Limb (tissue), 2 donors: ENCODE measurements at regions not wholly inside any gene's neighbourhood (a gene's known extent, or its start where the extent isn't known, plus 50 kb on each side); places are given as distances from the start of the nearest gene placed in this dataset.
"Not testable (repeated sequence)": the region's sequence is repeated elsewhere in the genome, so short reads cannot be mapped to it uniquely, and the experiment has no call there.

ENCODE experiments used
- DNase-seq, 2 donors: peaks; one replicate each; pipeline ENCODE4 v3.0.0-alpha.2; 2016; ENCODE audit errors: extremely low spot score in 2 of 2

DNA sequence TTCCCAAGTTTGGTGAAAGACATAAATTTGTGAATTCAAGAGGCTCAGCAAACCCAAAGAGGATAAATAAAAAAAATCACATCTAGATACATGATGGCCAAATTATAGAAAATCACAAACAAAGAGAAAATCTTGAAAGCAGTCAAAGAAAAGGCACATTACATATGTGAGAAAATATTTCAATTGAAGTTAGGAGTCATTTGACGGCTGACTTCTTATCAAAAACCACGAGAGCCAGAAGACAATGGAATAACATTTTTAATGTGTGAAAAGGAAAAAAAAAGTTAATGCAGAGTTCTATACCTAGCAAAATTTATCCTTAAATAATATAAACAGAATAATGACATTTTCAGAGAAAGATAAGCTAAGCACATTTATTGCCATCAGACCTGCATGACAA, 307.0 kb downstream of the C12orf75 start:
- no peak for DNase-seq

DNA sequence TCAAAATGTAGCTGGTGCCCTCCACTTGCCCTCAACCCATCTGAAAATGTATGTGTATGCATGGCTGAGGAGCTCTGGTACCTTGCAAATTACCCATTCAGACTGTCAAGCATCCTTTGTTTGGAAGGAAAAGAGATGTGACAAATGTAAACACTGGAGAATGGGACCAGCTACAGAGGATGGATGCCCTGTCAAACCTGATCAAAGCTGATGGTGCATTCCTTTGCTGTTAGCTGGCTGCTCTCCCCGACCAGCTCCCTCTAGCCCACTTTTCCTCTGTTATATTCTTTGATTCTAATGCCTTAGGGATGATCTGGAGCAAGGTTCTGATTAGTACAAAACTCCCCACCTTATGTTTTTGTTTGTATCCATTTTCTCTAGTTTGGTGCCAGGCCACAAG, 310.3 kb downstream of the C12orf75 start:
- DNase-seq: no peak

DNA sequence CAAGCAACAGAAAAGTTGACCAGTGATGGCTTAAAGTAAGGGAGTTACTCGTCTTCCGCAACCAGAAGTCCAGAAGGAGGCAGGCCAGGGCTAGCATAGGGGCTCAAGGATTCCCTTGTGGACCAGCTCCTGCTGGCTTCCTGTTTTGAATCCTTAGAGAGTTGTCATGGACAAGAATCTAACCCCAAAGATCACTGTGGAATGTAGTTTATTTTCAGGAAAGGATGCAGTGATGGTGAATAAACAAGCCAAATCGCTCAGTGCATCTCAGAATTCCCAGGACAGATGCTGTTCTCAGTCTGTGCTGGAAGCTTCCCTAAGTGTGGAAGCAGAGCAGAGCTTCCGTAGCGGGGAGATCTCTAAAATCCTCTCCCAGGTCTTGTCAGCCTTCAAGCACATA, 311.3 kb downstream of the C12orf75 start:
- no peak for DNase-seq

DNA sequence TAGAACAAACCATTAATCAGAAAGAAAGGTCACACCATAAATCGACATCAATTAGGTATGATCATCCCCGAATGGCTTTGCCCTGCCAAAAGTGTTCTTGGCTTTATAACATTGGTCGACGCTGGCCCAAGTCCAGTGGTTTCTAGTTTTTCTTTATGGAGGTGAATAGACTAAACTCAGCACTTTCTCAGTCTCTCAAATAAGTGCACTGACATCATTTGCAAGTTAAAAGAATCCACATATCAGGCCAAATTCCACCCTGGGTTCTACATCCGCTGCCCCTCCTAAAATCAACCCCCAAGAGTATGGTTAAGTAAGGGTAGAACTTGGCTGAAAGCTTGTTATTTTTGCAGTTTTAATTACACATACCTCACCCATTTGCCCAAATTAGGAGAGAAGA, 314.3 kb downstream of the C12orf75 start:
- peak in 1 of 2 donors; percentile 26 for DNase-seq

DNA sequence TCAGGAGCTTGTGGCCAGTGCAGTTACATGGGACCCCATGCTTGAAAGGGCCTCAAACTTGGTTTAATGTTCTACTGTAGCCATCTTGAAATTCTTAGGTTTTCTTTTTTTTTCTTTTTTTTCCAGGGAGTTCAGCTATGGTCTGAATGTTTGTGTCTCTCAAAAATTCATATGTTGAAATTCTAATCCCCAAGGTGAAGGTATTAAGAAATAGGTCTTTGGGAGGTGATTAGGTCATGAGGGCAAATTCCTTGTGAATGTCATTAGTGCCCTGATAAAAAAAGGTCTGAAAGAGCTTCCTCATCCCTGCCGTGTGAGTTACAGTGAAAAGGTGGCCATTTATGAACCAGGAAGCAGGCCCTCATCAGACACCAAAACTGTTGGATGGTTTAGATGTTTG, 324.1 kb downstream of the C12orf75 start:
- no peak for DNase-seq

DNA sequence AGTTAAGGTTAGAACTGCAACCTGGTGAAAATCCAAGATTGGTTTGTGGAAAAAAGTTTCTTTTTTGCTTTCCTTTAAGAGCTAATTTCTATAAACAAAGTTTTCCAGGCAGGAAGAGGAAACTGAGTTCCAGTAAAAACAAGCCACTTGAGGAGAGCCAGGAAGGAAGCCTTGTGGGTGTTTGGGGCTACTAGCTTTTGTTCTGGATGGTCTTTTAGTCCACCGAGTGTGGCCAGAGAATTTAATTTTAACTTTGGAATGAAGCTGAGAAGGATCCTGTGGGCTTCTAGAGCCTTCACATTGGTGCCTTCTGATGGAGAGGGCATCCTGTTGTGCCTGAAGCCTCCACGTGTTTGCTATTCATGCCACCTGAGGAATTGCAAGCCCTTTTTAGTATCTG, 327.9 kb downstream of the C12orf75 start:
- DNase-seq: no peak

DNA sequence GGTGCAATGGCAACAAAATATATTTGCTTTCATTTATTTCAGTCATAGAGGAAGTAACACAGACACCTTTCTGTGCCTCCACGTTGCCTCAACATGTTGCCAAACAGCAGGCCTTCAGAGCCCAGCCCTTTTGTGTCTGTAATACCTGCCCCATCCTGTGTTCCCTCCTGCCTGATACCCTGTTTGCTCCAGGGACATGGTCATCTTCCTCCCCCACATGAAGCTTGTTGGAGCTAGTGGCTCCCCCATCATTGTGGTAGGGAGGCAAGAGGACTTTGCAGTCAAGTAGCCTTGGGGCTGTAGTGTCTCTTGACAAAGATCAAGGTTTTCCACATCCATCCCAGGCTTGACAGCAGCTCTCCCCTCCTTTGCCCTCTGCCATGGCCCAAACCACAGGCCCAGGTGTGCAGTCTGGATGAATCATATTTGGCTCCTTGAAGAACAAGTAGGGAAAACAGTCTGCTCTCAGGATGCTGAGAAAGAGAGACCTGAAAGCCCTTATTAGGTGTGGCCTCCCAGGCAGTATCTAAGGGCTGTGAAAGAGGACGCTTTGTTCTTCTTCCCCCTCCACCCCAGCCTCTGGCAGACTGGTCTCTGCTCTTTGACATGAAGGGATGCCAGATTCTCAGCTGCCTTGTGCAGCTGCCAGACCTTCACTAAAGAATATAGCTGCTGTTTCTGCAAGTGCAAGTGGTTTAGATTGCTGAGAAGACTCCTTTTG, 329.0 kb downstream of the C12orf75 start:
- peak; percentile 50 to 58 for DNase-seq

DNA sequence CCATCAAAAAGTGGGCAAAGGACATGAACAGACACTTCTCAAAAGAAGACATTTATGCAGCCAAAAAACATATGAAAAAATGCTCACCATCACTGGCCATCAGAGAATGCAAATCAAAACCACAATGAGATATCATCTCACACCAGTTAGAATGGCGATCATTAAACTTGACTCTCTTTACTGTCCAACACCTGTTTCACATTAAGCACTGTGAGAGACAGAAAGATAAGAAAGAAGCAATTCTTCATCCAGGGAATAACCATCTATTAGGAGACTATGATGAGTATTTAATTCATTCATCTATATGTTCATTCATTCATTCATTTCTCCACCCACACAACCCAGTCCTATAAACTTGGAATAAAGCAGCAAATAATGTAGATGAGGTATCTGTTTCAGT, 334.3 kb downstream of the C12orf75 start:
- not testable (repeated sequence) for DNase-seq

DNA sequence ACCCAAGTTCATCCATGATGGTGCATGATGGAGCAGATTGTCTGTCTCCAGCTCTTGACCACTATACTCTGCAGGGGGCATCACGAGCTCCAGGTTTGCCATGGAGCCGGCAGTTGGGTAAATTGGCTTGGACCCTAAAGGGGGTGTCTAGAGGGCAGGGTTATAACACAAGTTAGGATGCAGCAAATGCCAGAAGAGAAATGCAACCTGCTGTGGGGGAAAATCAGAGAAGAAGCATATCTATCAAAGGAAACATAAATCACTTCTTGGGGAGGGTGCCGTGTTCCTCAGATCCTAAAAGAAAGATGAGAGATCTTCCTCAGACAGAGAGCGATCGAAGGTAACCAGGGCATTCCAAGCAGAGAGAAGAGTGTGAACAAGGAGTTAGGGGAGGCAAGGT, 334.9 kb downstream of the C12orf75 start:
- DNase-seq: no peak

DNA sequence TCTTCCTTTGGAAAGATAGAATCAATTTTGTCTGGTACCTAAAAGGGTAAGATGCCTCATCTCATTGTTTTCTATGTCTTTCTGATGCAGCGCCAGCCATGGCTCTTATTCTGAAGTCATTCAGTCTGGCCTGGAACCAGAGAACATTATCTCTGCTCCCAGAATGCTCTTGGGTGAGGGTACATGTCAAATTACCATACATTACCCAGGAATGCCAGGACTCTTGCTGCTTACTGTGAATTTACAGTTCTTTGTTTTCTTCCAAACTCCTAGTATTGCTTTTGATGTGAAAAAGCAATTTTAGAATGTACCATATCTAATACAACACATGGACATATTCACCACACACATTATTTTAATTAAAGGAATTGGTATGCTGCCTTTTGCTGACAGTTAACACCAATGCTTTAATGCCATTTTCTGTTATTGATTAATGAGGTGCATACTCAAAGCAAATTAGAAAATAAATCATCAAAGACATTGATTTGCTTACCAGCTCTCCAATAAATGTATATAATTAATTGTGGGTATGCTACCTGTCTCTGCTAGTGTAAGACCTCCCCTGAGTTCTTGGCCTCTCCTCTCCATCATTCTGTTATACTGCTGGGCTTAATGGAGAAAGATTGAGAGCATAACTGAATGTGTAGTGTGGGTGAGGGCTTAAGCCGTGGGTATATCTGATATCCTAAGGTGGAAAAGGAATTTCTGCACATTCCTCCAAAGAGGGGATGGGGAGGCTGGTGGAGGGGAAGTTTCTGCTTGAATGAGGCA, 337.7 kb downstream of the C12orf75 start:
- no peak for DNase-seq

DNA sequence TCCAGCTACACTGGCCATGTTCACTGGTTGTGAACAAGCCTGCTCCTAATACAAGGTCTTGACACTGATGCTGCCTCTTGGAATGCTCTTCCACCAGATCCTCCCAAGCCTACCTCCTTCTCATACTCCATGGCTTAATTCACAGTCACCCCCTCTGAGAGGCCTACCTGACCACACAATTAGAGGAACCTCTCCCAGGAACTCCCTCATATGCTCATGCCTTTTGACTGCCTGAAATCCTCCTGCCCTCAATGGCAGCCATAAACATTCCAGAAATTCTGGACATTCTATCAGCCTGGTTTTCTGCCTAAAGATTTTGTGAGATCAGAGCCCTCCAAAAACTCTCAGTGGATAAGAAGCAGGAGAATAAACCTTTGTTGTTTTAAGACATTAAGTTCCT, 340.2 kb downstream of the C12orf75 start:
- DNase-seq: no peak

DNA sequence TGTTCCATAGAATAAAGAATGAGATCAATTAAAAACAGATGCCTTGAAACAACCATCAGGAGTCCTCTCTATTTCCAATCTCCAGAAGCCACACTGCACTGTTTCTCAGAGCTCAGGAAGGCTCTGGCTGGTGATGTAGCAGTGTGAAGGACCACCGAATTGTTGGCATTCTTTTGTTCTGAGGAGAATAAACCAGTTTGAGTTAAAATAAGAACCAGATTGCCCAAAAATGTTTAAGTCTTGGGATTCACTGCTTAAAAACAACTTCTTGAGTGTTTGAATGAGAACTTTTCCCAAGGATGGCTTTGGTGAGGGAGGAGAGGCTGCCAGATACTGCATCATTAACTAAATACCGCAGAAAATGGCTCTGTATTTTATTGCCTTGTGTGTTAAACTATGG, 341.2 kb downstream of the C12orf75 start:
- DNase-seq: peak in 1 of 2 donors; percentile 44

DNA sequence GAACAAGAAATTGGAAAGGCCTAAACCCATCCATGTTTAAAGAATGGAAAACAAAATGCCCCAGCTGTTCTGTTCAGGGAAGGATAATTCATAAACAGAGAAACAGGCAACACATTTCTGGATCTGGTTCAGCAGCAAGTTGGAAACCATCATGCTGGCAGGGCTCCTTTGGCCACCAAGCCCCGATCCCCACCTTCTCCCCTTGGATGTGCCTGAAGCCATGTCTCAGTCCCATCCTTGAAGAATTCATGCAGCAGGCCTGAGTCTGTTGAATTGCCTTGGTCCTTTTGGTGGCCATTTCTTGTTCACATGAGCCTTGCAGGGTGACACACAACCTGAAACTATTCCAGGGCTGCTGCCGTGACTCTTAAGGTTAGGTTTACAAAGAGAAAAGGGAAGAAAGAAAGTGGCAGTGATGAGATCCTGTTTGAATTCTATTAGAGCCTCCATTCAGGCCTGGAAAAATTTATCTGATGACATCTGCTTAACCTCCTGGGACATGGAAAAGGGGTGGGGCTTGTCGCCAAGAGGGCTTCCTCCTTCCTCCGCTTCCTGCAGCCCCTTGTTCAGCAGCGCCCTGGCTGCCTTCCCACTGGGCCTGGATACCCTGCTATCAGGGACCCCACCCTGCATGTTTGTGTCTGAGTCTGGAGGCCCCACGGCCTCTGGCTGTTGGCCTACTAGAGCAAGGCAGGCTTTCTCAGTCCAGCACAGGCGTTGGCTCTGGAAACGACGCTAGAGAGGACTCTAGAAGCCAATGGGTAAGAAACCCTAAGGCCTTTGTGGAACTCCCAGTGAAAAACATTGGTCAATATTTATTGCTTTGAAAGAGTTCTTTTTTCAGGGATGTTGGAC, 341.9 kb downstream of the C12orf75 start:
- peak in 1 of 2 donors; percentile 25 for DNase-seq

DNA sequence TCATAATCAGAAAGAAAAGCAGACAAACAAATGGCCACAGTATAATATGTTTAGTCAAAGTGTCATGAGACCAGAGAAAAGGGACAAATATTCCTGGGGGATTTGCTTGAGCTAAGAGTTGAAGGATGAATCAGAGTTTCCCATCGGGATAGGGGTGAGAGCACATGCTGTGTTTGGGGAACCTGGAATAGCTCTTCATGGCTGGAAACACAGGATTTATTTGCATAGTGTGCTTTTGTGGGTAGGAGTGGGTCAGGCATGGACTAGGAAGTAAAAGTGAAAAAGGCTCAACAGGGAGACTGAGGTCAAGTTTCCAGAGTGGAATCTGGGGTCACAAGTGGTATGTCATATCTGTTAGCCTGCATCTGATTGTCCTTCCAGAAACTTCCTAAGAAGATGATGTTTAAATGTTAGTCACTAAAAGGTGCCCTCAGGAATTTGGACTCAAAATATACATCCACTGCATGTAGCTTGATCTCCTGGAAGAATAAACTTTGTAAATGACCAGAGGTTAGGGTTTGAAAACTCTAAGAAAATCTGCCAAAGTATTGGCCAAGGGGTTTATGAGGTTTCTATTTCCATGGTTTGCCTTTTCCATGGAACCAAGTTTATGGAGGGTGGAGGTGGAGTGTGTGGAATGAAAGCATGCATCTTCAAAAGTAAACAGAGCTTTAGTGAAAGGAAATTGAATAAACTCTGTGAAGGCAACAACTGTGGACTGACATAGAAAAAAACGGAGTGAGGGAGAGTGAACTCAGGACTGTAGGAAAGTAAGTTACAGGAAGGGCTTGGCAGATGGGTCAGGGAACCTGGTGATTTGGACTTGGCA, 344.6 kb downstream of the C12orf75 start:
- DNase-seq: no peak

DNA sequence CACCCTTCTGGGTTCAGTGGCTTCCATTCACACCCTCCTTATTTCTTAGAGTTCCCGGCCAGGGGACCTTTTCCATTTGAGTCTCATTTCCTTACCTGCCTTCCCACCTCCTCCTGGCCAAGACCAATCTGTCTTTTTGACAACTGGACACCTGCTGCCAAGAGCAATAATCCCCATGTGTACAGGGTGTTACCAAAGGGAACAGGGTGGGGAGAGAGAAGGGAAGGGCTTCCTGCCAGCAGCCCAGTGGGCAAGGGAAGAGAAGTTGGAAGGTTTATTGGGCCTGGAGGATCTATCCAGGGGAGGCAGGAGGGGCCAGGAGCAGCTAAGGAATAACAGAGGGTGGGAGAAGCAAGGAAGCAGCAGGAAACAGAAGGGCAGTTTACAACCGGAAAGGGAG, 346.2 kb downstream of the C12orf75 start:
- DNase-seq: peak in 1 of 2 donors; percentile 43

DNA sequence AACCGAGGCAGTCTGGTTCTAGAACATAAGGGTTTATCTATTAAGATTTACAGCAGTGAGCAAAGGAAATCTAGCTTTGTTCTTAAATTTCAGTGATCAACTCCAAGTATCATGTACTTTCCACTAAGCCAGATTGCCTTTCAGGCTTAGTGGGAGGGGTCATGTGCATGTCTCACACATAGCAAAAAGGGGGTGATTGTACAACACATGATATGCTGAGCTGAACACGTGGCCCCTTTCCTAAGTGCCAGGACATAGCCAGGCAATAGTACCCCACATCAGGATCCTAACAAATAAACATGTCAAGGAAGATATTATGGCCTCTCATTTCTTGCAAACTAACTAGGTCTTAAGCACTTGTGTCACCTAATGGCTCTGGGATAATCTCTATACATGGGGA, 347.2 kb downstream of the C12orf75 start:
- no peak for DNase-seq

DNA sequence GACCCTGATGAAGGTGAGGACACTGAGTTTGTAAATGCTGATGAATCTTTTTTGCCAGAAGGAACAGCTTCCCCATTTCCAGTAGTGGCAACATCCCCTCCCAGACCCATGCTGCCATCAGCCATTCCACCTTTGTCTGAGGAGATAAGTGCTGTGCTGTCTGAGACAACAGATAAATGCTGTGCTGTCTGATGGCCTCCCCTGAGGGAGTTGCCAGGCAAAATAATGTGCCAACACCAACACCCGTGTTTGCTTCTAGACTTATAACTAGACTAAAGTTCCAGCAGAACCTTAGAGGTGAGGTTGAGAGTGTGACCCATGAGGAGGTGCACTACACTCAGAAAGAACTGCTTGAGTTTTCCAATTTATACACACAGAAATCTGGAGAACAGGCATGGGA, 349.5 kb downstream of the C12orf75 start:
- DNase-seq: no peak

DNA sequence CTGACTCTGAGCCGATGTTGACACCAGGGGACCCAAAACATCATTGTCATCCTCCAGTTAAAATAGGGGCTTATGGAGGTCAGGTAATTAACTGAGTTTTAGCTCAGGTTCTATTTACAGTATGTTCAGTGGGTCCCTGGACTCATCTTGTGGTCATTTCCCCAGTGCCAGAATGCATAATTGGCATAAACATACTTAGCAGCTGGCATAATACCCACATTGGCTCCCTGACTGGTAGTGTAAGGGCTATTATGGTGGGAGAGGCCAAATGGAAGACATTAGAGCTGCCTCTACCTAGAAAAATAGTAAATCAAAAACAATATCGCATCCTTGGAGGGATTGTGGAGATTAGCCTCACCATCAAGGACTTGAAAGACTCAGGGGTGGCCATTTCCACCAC, 350.9 kb downstream of the C12orf75 start:
- no peak for DNase-seq

DNA sequence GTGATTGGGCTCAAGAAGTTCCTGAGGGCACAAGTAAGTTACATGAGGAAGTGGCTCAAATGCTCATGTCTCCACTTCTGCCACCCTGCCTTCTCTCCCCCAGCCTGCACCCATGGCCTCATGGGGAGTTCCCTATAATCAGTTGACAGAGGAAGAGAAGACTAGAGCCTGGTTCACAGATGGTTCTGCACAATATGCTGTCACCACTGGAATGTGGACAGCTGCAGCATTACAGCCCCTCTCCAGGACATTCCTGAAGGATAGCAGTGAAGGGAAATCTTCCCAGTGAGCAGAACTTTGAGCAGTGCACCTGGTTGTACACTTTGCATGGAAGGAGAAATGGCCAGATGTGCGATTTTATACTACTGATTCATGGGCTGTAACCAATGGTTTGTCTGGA, 352.3 kb downstream of the C12orf75 start:
- not testable (repeated sequence) for DNase-seq

DNA sequence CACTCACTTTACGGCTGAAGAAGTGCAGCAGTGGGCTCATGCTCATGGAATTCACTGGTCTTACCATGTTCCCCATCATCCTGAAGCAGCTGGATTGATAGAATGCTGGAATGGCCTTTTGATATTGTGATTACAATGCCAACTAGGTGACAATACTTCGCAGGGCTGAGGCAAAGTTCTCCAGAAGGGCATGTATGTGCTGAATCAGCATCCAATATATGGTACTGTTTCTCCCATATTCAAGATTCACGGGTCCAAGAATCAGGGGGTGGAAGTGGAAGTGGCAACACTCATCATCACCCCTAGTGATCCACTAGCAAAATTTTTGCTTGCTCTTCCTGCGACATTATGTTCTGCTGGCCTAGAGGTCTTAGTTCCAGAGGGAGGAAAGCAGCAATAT, 353.3 kb downstream of the C12orf75 start:
- DNase-seq: not testable (repeated sequence)

DNA sequence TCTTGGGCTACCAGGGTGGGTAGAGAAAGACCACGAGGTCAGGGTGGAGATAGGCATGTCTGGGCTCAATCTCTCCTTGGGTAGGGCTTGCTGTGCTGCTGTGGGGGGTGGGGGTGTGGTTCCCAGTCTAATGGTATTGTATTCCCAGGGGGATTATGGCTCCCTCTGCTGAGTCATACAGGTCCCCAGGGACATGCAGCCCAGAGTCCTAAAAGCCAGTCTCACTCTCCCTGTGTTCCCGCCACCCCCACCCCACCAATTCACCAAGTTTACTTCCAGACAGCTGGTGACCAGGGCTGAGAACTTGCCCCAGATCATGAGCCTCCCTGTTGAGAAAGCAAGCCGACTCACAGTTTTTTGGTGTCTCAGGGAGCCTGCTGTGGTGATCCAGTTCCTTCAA, 367.6 kb downstream of the C12orf75 start:
- DNase-seq: no peak
